IPS DF 6.9 (cell line): ENCODE measurements at regions not wholly inside any gene's neighbourhood (a gene's known extent, or its start where the extent isn't known, plus 50 kb on each side); places are given as distances from the start of the nearest gene placed in this dataset.

ENCODE experiments used
- DNase-seq: peaks from one replicate; pipeline ENCODE4 v3.0.0-alpha.2; 2013; ENCODE audit warnings: low read depth, low spot score
- H3K27ac ChIP-seq: one replicate; pipeline ENCODE4 v1.5.1; 2013; ENCODE audit warnings: low read length, control low read depth
- H3K27me3 ChIP-seq: 2 replicates; pipeline ENCODE4 v1.6.1; 2013; ENCODE audit warnings: mild to moderate bottlenecking, low read length; ENCODE audit not compliant: control insufficient read depth, insufficient read depth
- H3K36me3 ChIP-seq: 2 replicates; pipeline ENCODE4 v1.6.1; 2013; ENCODE audit warnings: low read length; ENCODE audit not compliant: control insufficient read depth, insufficient read depth
- H3K4me1 ChIP-seq: 2 replicates; pipeline ENCODE4 v1.6.1; 2013; ENCODE audit warnings: low read length; ENCODE audit not compliant: control insufficient read depth, insufficient read depth
- H3K4me3 ChIP-seq: 2 replicates; pipeline ENCODE4 v1.5.1; 2013; ENCODE audit warnings: mild to moderate bottlenecking, low read length
- H3K9me3 ChIP-seq: 2 replicates; pipeline ENCODE4 v1.6.1; 2013; ENCODE audit warnings: low read length, inconsistent platforms; ENCODE audit not compliant: control insufficient read depth, insufficient read depth
- WGBS: extraction: QIAGEN DNeasy Blood & Tissue Kit; methylation state at CpG from one replicate; pipeline ENCODE4 v1.1.7; 2013; ENCODE audit warnings: mixed read lengths, missing lambda C conversion rate; ENCODE audit not compliant: insufficient read length, insufficient coverage; 5-methylcytosine and 5-hydroxymethylcytosine counted together

- H3K27ac ChIP-seq: no peak overlapping the region
- H3K36me3 ChIP-seq: no peaks in the 10 kb centered on the region
- H3K4me3 ChIP-seq: no peak overlapping the region
- no peaks in the 10 kb centered on the region for H3K27me3 ChIP-seq
- H3K9me3 ChIP-seq: 0 out of 2 replicates have a peak, but pooled peaks cover 2% of the 10 kb centered on the region
- no peak for DNase-seq
- no peaks in the 10 kb centered on the region for H3K4me1 ChIP-seq
- no CpG with 5 or more reads among the region's 3 CpGs for WGBS
Measured at GRCh38 chr11:128210148-128210940, 377.0 kb downstream of the ETS1 start.

GRCh38 chr11:128209138-128209435, 378.3 kb downstream of the ETS1 start:
- H3K4me3 ChIP-seq: no peak overlapping the region
- no peaks in the 10 kb centered on the region for H3K36me3 ChIP-seq
- DNase-seq: no peak
- H3K27ac ChIP-seq: no peak overlapping the region
- H3K9me3 ChIP-seq: no peaks in the 10 kb centered on the region
- H3K27me3 ChIP-seq: no peaks in the 10 kb centered on the region
- no peaks in the 10 kb centered on the region for H3K4me1 ChIP-seq

GRCh38 chr11:128208329-128209137, 378.8 kb downstream of the ETS1 start:
- Histone ChIP-seq H3K4me3 (no peak overlapping the region), H3K27ac (no peak overlapping the region), H3K9me3 (no peaks in the 10 kb centered on the region), H3K27me3 (no peaks in the 10 kb centered on the region), H3K4me1 (no peaks in the 10 kb centered on the region), H3K36me3 (no peaks in the 10 kb centered on the region)
- DNase-seq: no peak
- no CpG with 5 or more reads among the region's 6 CpGs for WGBS

GRCh38 chr11:128207861-128208321, 379.5 kb downstream of the ETS1 start:
- Histone ChIP-seq H3K4me1 (no peaks in the 10 kb centered on the region), H3K27me3 (no peaks in the 10 kb centered on the region), H3K36me3 (no peaks in the 10 kb centered on the region), H3K4me3 (no peak overlapping the region), H3K27ac (no peak overlapping the region), H3K9me3 (no peaks in the 10 kb centered on the region)
- DNase-seq: no peak
- no CpG with 5 or more reads among the region's 3 CpGs for WGBS

- Histone ChIP-seq H3K27ac (no peak overlapping the region), H3K36me3 (no peaks in the 10 kb centered on the region), H3K4me3 (no peak overlapping the region), H3K4me1 (no peaks in the 10 kb centered on the region), H3K27me3 (no peaks in the 10 kb centered on the region), H3K9me3 (no peaks in the 10 kb centered on the region)
- DNase-seq: no peak
Measured at GRCh38 chr11:128206461-128206860, 380.9 kb downstream of the ETS1 start.

GRCh38 chr11:128205796-128206195, 381.6 kb downstream of the ETS1 start:
- H3K4me1 ChIP-seq: no peaks in the 10 kb centered on the region
- no peaks in the 10 kb centered on the region for H3K27me3 ChIP-seq
- H3K4me3 ChIP-seq: no peak overlapping the region
- no peak for DNase-seq
- no peaks in the 10 kb centered on the region for H3K36me3 ChIP-seq
- no peaks in the 10 kb centered on the region for H3K9me3 ChIP-seq
- H3K27ac ChIP-seq: no peak overlapping the region

GRCh38 chr11:128204898-128205297, 382.5 kb downstream of the ETS1 start:
- H3K27me3 ChIP-seq: no peaks in the 10 kb centered on the region
- no peak overlapping the region for H3K27ac ChIP-seq
- H3K9me3 ChIP-seq: no peaks in the 10 kb centered on the region
- H3K36me3 ChIP-seq: no peaks in the 10 kb centered on the region
- no CpG with 5 or more reads among the region's 3 CpGs for WGBS
- no peak overlapping the region for H3K4me3 ChIP-seq
- H3K4me1 ChIP-seq: no peaks in the 10 kb centered on the region
- DNase-seq: no peak

GRCh38 chr11:128201801-128202200, 385.6 kb downstream of the ETS1 start:
- H3K4me1 ChIP-seq: no peaks in the 10 kb centered on the region
- H3K27ac ChIP-seq: no peak overlapping the region
- no CpG with 5 or more reads among the region's 4 CpGs for WGBS
- no peaks in the 10 kb centered on the region for H3K36me3 ChIP-seq
- H3K27me3 ChIP-seq: no peaks in the 10 kb centered on the region
- no peak for DNase-seq
- H3K9me3 ChIP-seq: no peaks in the 10 kb centered on the region
- no peak overlapping the region for H3K4me3 ChIP-seq

GRCh38 chr11:128201009-128201408, 386.3 kb downstream of the ETS1 start:
- H3K9me3 ChIP-seq: no peaks in the 10 kb centered on the region
- DNase-seq: no peak
- no peaks in the 10 kb centered on the region for H3K4me1 ChIP-seq
- no peaks in the 10 kb centered on the region for H3K36me3 ChIP-seq
- no peak overlapping the region for H3K4me3 ChIP-seq
- no peak overlapping the region for H3K27ac ChIP-seq
- no peaks in the 10 kb centered on the region for H3K27me3 ChIP-seq
- no CpG with 5 or more reads among the region's 5 CpGs for WGBS

GRCh38 chr11:128200467-128200866, 386.9 kb downstream of the ETS1 start:
- no peaks in the 10 kb centered on the region for H3K9me3 ChIP-seq
- no peaks in the 10 kb centered on the region for H3K27me3 ChIP-seq
- H3K36me3 ChIP-seq: no peaks in the 10 kb centered on the region
- DNase-seq: no peak
- H3K4me3 ChIP-seq: no peak overlapping the region
- H3K4me1 ChIP-seq: no peaks in the 10 kb centered on the region
- H3K27ac ChIP-seq: no peak overlapping the region
- WGBS: no CpG with 5 or more reads among the region's 4 CpGs
